Fibroblast of lung (primary cell): ENCODE measurements at regions not wholly inside any gene's neighbourhood (a gene's known extent, or its start where the extent isn't known, plus 50 kb on each side); places are given as distances from the start of the nearest gene placed in this dataset.
"Not testable (repeated sequence)": the region's sequence is repeated elsewhere in the genome, so short reads cannot be mapped to it uniquely, and the experiment has no call there.

Experiments used
- DNase-seq, 2 donors: peaks; one replicate each; pipeline versions ENCODE4 v3.0.0 to v3.0.0-alpha.2; 2010; ENCODE audit warnings: low read depth in 2 of 2
- H2AFZ ChIP-seq: 2 replicates; pipeline ENCODE4 v1.5.1; 2012; ENCODE audit warnings: low read length, control low read depth, inconsistent platforms
- H3K27ac ChIP-seq: 2 replicates; pipeline ENCODE4 v1.5.1; 2011; ENCODE audit warnings: low read length, control low read depth; ENCODE audit not compliant: insufficient read depth
- H3K27me3 ChIP-seq: 2 replicates; pipeline ENCODE4 v1.5.1; 2011; ENCODE audit warnings: mild to moderate bottlenecking, low read length; ENCODE audit not compliant: control insufficient read depth, insufficient read depth
- H3K36me3 ChIP-seq: 2 replicates; pipeline ENCODE4 v1.5.1; 2011; ENCODE audit warnings: low read length; ENCODE audit not compliant: control insufficient read depth, insufficient read depth
- H3K4me1 ChIP-seq: 2 replicates; pipeline ENCODE4 v1.5.1; 2011; ENCODE audit warnings: low read length; ENCODE audit not compliant: control insufficient read depth, insufficient read depth; ENCODE audit errors: extremely low read depth
- H3K4me2 ChIP-seq: 2 replicates; pipeline ENCODE4 v1.5.1; 2011; ENCODE audit warnings: low read length, control low read depth; ENCODE audit not compliant: insufficient read depth; ENCODE audit errors: extremely low read depth
- H3K4me3 ChIP-seq, 4 experiments: fragments of 200-600 bp in 1 of 4; sonication (generic) in 1 of 4; replicated peaks in 1 of 4; 2 replicates each; pipeline ENCODE4 v1.5.1; 2011 to 2016; ENCODE audit warnings: low read length in 4 of 4, low read depth in 3 of 4, mild to moderate bottlenecking in 3 of 4, control low read depth in 2 of 4, inconsistent platforms in 1 of 4, mixed read lengths in 1 of 4; ENCODE audit not compliant: insufficient read depth in 1 of 4; ENCODE audit errors: control extremely low read depth in 1 of 4
- H3K79me2 ChIP-seq: 2 replicates; pipeline ENCODE4 v1.5.1; 2012; ENCODE audit warnings: mild to moderate bottlenecking, low read length, inconsistent platforms; ENCODE audit not compliant: control insufficient read depth, insufficient read depth
- H3K9ac ChIP-seq: 2 replicates; pipeline ENCODE4 v1.5.1; 2011; ENCODE audit warnings: mild to moderate bottlenecking, low read length, control low read depth; ENCODE audit not compliant: insufficient read depth
- H3K9me3 ChIP-seq: 2 replicates; pipeline ENCODE4 v1.5.1; 2012; ENCODE audit warnings: low read depth, low read length; ENCODE audit not compliant: control insufficient read depth, insufficient read depth
- H4K20me1 ChIP-seq: 2 replicates; pipeline ENCODE4 v1.5.1; 2011; ENCODE audit warnings: low read length; ENCODE audit not compliant: control insufficient read depth, insufficient read depth; ENCODE audit errors: extremely low read depth
- CTCF ChIP-seq, 2 donors: IDR thresholded peaks in 1 of 2; conservative IDR thresholded peaks in 1 of 2; 1 replicate in 1 of 2; 2 replicates in 1 of 2; pipeline ENCODE4 v1.5.1; 2011 to 2012; ENCODE audit warnings: low read length in 2 of 2, control low read depth in 1 of 2, inconsistent platforms in 1 of 2, low read depth in 1 of 2, mild to moderate bottlenecking in 1 of 2
- EZH2 ChIP-seq: IDR thresholded peaks from 2 replicates; pipeline ENCODE4 v1.5.1; 2012; ENCODE audit warnings: low read length, control low read depth, mild to moderate bottlenecking; ENCODE audit errors: missing control alignments

DNA sequence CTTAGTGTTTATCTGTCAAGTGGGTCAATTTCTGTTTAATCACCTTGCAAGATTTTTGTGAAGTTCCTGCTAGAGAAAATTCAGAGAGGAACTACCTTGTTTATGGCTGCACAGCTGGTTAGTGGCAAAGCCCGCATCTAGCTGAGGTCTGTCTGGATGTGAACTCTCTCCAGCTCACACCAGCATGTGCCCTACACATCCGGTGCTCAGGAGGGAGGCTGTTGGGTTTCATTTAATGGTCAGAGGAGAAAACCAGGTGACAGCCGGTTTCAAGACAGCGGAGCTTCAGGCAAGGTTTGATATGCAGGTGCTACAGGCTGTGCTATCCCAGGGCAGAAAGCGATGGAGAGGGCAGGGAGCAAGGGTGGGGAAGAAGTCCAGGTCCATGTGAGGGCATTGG is 351.1 kb downstream of the ACTR3B start:
- Histone ChIP-seq H3K9me3 (no peaks in the 10 kb centered on the region), H3K4me1 (no peaks in the 10 kb centered on the region), H3K36me3 (no peaks in the 10 kb centered on the region), H3K4me2 (no peak overlapping the region), H2AFZ (no peak overlapping the region), H4K20me1 (no peaks in the 10 kb centered on the region), H3K27ac (no peak overlapping the region), H3K4me3 (no peak overlapping the region), H3K79me2 (no peaks in the 10 kb centered on the region), H3K27me3 (no peaks in the 10 kb centered on the region), H3K9ac (no peak overlapping the region)
- TF ChIP-seq CTCF (conservative IDR thresholded peaks at IDR 0.05 in 1 of 2, IDR thresholded peaks at IDR 0.05 in 1 of 2; ENCODE audit: low read depth in 1 of 2, low read length in 2 of 2) (no peak), EZH2 (no peak)
- no peak for DNase-seq

DNA sequence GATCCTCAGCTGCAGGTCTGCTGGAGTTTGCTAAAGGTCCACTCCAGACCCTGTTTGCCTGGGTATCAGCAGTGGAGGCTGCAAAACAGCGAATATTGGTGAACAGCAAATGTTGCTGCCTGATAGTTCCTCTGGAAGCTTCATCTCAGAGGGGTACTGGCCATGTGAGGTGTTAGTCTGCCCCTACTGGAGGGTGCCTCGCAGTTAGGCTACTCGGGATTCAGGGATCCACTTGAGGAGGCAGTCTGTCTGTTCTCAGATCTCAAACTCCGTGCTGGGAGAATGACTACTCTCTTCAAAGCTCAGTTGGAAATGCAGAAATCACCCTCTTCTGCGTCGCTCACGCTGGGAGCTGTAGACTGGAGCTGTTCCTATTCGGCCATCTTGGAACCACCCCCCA is 362.7 kb downstream of the ACTR3B start:
- H3K79me2 ChIP-seq, H3K36me3 ChIP-seq, H3K4me3 ChIP-seq, H4K20me1 ChIP-seq, H3K9me3 ChIP-seq, H2AFZ ChIP-seq, H3K27me3 ChIP-seq, H3K4me2 ChIP-seq, H3K27ac ChIP-seq, H3K9ac ChIP-seq, DNase-seq, H3K4me1 ChIP-seq: not testable (repeated sequence)

DNA sequence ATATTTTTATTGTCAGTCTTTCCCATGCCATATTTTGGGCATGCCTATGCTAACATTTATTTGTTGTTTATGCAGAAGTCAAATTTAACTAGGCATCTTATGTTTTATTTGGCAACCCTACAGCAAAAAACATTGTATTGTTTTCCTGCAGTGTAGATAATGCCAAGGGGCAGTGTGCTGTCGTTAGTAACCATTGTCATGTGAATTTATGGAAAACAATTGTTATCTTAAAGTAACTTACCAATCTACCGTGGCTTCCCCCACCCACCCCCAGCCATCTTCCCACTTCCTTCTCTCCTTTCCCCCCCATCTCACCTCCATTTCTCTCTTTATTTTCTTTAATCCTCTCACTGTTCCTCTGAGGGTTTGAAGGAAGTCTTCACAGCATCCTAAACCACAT is 370.5 kb downstream of the ACTR3B start:
- Histone ChIP-seq H3K27ac (no peak overlapping the region), H3K36me3 (no peaks in the 10 kb centered on the region), H3K9me3 (no peaks in the 10 kb centered on the region), H3K79me2 (no peaks in the 10 kb centered on the region), H3K4me1 (no peaks in the 10 kb centered on the region), H3K4me3 (no peak overlapping the region), H2AFZ (no peak overlapping the region), H3K9ac (no peak overlapping the region), H3K27me3 (no peaks in the 10 kb centered on the region), H3K4me2 (no peak overlapping the region), H4K20me1 (no peaks in the 10 kb centered on the region)
- no peak for TF ChIP-seq CTCF (conservative IDR thresholded peaks at IDR 0.05 in 1 of 2, IDR thresholded peaks at IDR 0.05 in 1 of 2; ENCODE audit: low read depth in 1 of 2, low read length in 2 of 2)
- no peak for TF ChIP-seq EZH2
- no peak for DNase-seq

- Histone ChIP-seq H3K27ac (no peak overlapping the region), H4K20me1 (no peaks in the 10 kb centered on the region), H3K27me3 (no peaks in the 10 kb centered on the region), H3K4me3 (no peak overlapping the region), H2AFZ (no peak overlapping the region), H3K79me2 (no peaks in the 10 kb centered on the region), H3K9ac (no peak overlapping the region), H3K4me1 (no peaks in the 10 kb centered on the region), H3K4me2 (no peak overlapping the region), H3K36me3 (no peaks in the 10 kb centered on the region), H3K9me3 (no peaks in the 10 kb centered on the region)
- DNase-seq, result no peak
- TF ChIP-seq EZH2 (no peak), CTCF (conservative IDR thresholded peaks at IDR 0.05 in 1 of 2, IDR thresholded peaks at IDR 0.05 in 1 of 2; ENCODE audit: low read depth in 1 of 2, low read length in 2 of 2) (no peak)
These were observed 392.2 kb downstream of the ACTR3B start for GRCh38 chr7:153151766-153152165.
